ENCODE measurements at regions not wholly inside any gene's neighbourhood (a gene's known extent, or its start where the extent isn't known, plus 50 kb on each side); places are given as distances from the start of the nearest gene placed in this dataset.

GRCh38 chr1:191888996-191889622 is 269.2 kb upstream of the RGS18 start:
- TF ChIP-seq, protein P1, sequence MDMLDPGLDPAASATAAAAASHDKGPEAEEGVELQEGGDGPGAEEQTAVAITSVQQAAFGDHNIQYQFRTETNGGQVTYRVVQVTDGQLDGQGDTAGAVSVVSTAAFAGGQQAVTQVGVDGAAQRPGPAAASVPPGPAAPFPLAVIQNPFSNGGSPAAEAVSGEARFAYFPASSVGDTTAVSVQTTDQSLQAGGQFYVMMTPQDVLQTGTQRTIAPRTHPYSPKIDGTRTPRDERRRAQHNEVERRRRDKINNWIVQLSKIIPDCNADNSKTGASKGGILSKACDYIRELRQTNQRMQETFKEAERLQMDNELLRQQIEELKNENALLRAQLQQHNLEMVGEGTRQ (IDR thresholded peaks at IDR 0.05; ENCODE audit: low read depth, low read length), result no peak
- TF ChIP-seq SMC3 (IDR thresholded peaks at IDR 0.05; ENCODE audit: low read depth, low read length), result no peak
- no peak for TF ChIP-seq CTCF (conservative IDR thresholded peaks at IDR 0.05; ENCODE audit: low read depth, low read length)
- no peak for TF ChIP-seq MAFK (IDR thresholded peaks at IDR 0.05; ENCODE audit: low read depth, low read length)
- no peak for TF ChIP-seq MXI1 (IDR thresholded peaks at IDR 0.05; ENCODE audit: borderline replicate concordance, low read depth, low read length)
- TF ChIP-seq POLR2A (IDR thresholded peaks at IDR 0.05; ENCODE audit: low read depth, low read length), result no peak
- no peak for TF ChIP-seq MAZ (IDR thresholded peaks at IDR 0.05; ENCODE audit: borderline replicate concordance, low read depth, low read length)

Data from IMR-90 (cell line).